ENCODE measurements at regions not wholly inside any gene's neighbourhood (a gene's known extent, or its start where the extent isn't known, plus 50 kb on each side); places are given as distances from the start of the nearest gene placed in this dataset.

- H3K36me3 Mint-ChIP-seq = no peaks in the 10 kb centered on the region
- TF ChIP-seq CTCF (IDR thresholded peaks at IDR 0.05; ENCODE audit: unreplicated experiment) = no peak
- DNase-seq (ENCODE audit: low spot score in 2 of 2, unreplicated experiment in 2 of 2) = no peak
- H3K4me3 Mint-ChIP-seq = no peak overlapping the region
- peaks cover 2% of the 10 kb centered on the region for H3K4me1 Mint-ChIP-seq
- H3K27me3 Mint-ChIP-seq (ENCODE audit: low read depth) = no peaks in the 10 kb centered on the region
- peaks cover 4% of the 10 kb centered on the region for H3K9me3 Mint-ChIP-seq
- no peak overlapping the region for H3K27ac Mint-ChIP-seq
These were observed 375.1 kb downstream of the CHSY3 start for GRCh38 chr5:130279386-130279785.

- Mint-ChIP-seq H3K9me3 (peaks cover 4% of the 10 kb centered on the region), H3K27ac (no peak overlapping the region), H3K4me3 (no peak overlapping the region), H3K36me3 (no peaks in the 10 kb centered on the region), H3K4me1 (peaks cover 2% of the 10 kb centered on the region), H3K27me3 (ENCODE audit: low read depth) (no peaks in the 10 kb centered on the region)
- TF ChIP-seq CTCF (IDR thresholded peaks at IDR 0.05; ENCODE audit: unreplicated experiment) = no peak
- DNase-seq (ENCODE audit: low spot score in 2 of 2, unreplicated experiment in 2 of 2) = no peak
These were observed 373.9 kb downstream of the CHSY3 start for GRCh38 chr5:130278136-130278535.

- no peak for DNase-seq (ENCODE audit: low spot score in 2 of 2, unreplicated experiment in 2 of 2)
- no peak for TF ChIP-seq CTCF (IDR thresholded peaks at IDR 0.05; ENCODE audit: unreplicated experiment)
- Mint-ChIP-seq H3K4me1 (peaks cover 2% of the 10 kb centered on the region), H3K9me3 (peaks cover 4% of the 10 kb centered on the region), H3K36me3 (no peaks in the 10 kb centered on the region), H3K27me3 (ENCODE audit: low read depth) (no peaks in the 10 kb centered on the region), H3K27ac (no peak overlapping the region), H3K4me3 (no peak overlapping the region)
These were observed 373.3 kb downstream of the CHSY3 start for GRCh38 chr5:130277522-130277921.

- no peak for DNase-seq (ENCODE audit: low spot score in 2 of 2, unreplicated experiment in 2 of 2)
- Mint-ChIP-seq H3K27me3 (ENCODE audit: low read depth) (no peaks in the 10 kb centered on the region), H3K27ac (no peak overlapping the region), H3K9me3 (peaks cover 4% of the 10 kb centered on the region), H3K4me3 (no peak overlapping the region), H3K36me3 (no peaks in the 10 kb centered on the region), H3K4me1 (peaks cover 2% of the 10 kb centered on the region)
- no peak for TF ChIP-seq CTCF (IDR thresholded peaks at IDR 0.05; ENCODE audit: unreplicated experiment)
These were observed 372.7 kb downstream of the CHSY3 start for GRCh38 chr5:130277002-130277401.

GRCh38 chr5:130272837-130273236 lies 368.6 kb downstream of the CHSY3 start:
- no peak for DNase-seq (ENCODE audit: low spot score in 2 of 2, unreplicated experiment in 2 of 2)
- peaks cover 13% of the 10 kb centered on the region for H3K4me1 Mint-ChIP-seq
- no peaks in the 10 kb centered on the region for H3K27me3 Mint-ChIP-seq (ENCODE audit: low read depth)
- peaks cover 4% of the 10 kb centered on the region for H3K9me3 Mint-ChIP-seq
- H3K27ac Mint-ChIP-seq = no peak overlapping the region
- H3K4me3 Mint-ChIP-seq = no peak overlapping the region
- no peak for TF ChIP-seq CTCF (IDR thresholded peaks at IDR 0.05; ENCODE audit: unreplicated experiment)
- no peaks in the 10 kb centered on the region for H3K36me3 Mint-ChIP-seq

GRCh38 chr5:130270786-130271185 lies 366.5 kb downstream of the CHSY3 start:
- DNase-seq (ENCODE audit: low spot score in 2 of 2, unreplicated experiment in 2 of 2) = no peak
- H3K4me3 Mint-ChIP-seq = no peak overlapping the region
- TF ChIP-seq CTCF (IDR thresholded peaks at IDR 0.05; ENCODE audit: unreplicated experiment) = no peak
- no peaks in the 10 kb centered on the region for H3K36me3 Mint-ChIP-seq
- peaks cover 11% of the 10 kb centered on the region for H3K4me1 Mint-ChIP-seq
- H3K27me3 Mint-ChIP-seq (ENCODE audit: low read depth) = no peaks in the 10 kb centered on the region
- no peak overlapping the region for H3K27ac Mint-ChIP-seq
- H3K9me3 Mint-ChIP-seq = peaks cover 2% of the 10 kb centered on the region
